LNCaP clone FGC (cell line): ENCODE measurements at regions not wholly inside any gene's neighbourhood (a gene's known extent, or its start where the extent isn't known, plus 50 kb on each side); places are given as distances from the start of the nearest gene placed in this dataset.

ENCODE experiments used
- DNase-seq: peaks from one replicate; pipeline ENCODE4 v3.0.0-alpha.2; 2011; ENCODE audit warnings: low read depth
- H3K4me3 ChIP-seq: 2 replicates; pipeline ENCODE4 v1.5.1; 2011; ENCODE audit warnings: mild to moderate bottlenecking, low read depth, low read length, control low read depth
- TF ChIP-seq, protein P1 (sequence below): IDR thresholded peaks from 2 replicates; pipeline ENCODE4 v1.5.1; 2012; ENCODE audit warnings: mild to moderate bottlenecking; ENCODE audit not compliant: control insufficient read depth, insufficient read depth; ENCODE audit errors: extremely low read depth

DNA sequence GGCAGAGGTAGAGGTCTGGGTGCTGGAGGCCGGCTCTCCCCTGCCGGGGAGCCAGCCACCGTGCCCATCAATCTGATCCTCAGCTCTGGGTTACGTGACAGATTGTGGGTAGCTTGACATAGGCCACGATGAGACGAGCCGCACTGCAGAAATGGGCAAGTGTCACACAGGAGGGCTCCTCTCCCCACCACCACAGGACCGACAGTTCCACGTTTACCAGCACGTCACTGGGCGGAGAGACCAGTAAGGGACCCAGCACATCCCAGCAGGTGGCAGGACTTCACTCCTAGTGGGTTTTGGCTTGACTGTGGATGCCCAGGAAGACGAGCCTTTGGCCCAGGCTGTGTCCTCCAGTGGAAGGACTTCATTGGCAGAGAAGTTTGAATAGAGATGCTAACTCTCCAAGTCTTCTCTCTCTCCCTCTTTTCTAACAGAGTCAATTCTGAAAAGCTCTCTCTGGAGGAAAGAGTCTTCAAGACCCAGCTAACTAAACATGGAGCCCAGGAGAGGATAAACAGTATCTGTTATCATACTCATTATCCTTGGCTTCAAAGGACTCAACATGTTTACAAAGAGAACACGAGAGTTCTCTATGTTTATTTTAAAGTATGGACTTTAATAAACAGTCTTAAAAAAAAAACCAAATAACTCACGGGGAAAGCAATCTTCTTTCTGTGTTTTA is 129.3 kb upstream of the JCAD start:
- TF ChIP-seq, protein P1, sequence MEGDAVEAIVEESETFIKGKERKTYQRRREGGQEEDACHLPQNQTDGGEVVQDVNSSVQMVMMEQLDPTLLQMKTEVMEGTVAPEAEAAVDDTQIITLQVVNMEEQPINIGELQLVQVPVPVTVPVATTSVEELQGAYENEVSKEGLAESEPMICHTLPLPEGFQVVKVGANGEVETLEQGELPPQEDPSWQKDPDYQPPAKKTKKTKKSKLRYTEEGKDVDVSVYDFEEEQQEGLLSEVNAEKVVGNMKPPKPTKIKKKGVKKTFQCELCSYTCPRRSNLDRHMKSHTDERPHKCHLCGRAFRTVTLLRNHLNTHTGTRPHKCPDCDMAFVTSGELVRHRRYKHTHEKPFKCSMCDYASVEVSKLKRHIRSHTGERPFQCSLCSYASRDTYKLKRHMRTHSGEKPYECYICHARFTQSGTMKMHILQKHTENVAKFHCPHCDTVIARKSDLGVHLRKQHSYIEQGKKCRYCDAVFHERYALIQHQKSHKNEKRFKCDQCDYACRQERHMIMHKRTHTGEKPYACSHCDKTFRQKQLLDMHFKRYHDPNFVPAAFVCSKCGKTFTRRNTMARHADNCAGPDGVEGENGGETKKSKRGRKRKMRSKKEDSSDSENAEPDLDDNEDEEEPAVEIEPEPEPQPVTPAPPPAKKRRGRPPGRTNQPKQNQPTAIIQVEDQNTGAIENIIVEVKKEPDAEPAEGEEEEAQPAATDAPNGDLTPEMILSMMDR: no peak
- DNase-seq: peak; percentile 73
- no peak overlapping the region for H3K4me3 ChIP-seq

GRCh38 chr10:30188101-30188500 is 128.7 kb upstream of the JCAD start:
- TF ChIP-seq, protein P1: no peak
- no peak for DNase-seq
- no peak overlapping the region for H3K4me3 ChIP-seq

- H3K4me3 ChIP-seq: no peak overlapping the region
- TF ChIP-seq, protein P1: no peak
- no peak for DNase-seq
Measured at GRCh38 chr10:30187010-30187409, 127.6 kb upstream of the JCAD start.

- no peak for DNase-seq
- TF ChIP-seq, protein P1: no peak
- H3K4me3 ChIP-seq: no peak overlapping the region
Measured at GRCh38 chr10:30186371-30186875, 127.0 kb upstream of the JCAD start.

GRCh38 chr10:30185916-30186315 is 126.5 kb upstream of the JCAD start:
- no peak for DNase-seq
- H3K4me3 ChIP-seq: no peak overlapping the region

DNA sequence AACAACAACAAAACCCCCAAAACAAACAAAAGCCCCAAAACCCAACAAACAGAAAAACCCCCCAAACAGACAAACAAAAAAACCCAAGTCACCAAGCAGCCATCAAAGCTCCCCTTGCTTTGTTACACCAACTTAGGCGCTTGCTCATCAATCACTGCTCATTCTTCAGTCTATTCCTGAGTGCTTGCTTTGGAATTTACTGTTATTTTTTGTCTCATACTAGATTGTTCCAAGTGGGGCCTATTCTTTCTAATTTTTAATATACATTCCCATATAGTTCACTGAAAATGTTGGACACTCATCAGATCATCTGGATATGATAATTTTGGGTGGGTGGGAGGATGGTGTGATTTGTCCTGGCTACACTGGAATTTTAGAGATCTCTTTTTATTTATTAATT is 126.0 kb upstream of the JCAD start:
- no peak for DNase-seq
- TF ChIP-seq, protein P1: no peak
- no peak overlapping the region for H3K4me3 ChIP-seq

More at GRCh38 chr10:30185916-30186315, 126.5 kb upstream of the JCAD start:
- TF ChIP-seq, protein P1: no peak
